Left ventricle myocardium inferior (tissue), 1 donor: ENCODE measurements at regions not wholly inside any gene's neighbourhood (a gene's known extent, or its start where the extent isn't known, plus 50 kb on each side); places are given as distances from the start of the nearest gene placed in this dataset.
A peak's percentile ranks its signal among the peaks of the same experiment; 100 is the strongest.

Experiments
- DNase-seq: peaks from one replicate; pipeline ENCODE4 v3.0.0-alpha.2; 2020
- H3K27ac ChIP-seq: fragments of 200-600 bp; replicated peaks from 2 replicates; pipeline ENCODE4 v1.8.0; 2021
- H3K27me3 ChIP-seq: fragments of 200-600 bp; 2 replicates; pipeline ENCODE4 v1.8.0; 2021; ENCODE audit warnings: low read depth
- H3K36me3 ChIP-seq: fragments of 200-600 bp; 2 replicates; pipeline ENCODE4 v1.8.0; 2021
- H3K4me1 ChIP-seq: fragments of 200-600 bp; 2 replicates; pipeline ENCODE4 v1.8.0; 2021
- H3K4me3 ChIP-seq: fragments of 200-600 bp; 2 replicates; pipeline ENCODE4 v1.8.0; 2021; ENCODE audit warnings: mild to moderate bottlenecking, moderate library complexity
- H3K9me3 ChIP-seq: fragments of 200-600 bp; replicated peaks from 2 replicates; pipeline ENCODE4 v1.8.0; 2021
- intact Hi-C: fragments of 100-400 bp; cut with micrococcal nuclease; formaldehyde crosslinking; loops from one replicate; pipeline ENCODE4 v1.11.0; 2022
- TF ChIP-seq, protein P1 (sequence below): fragments of 200-600 bp; IDR thresholded peaks from 2 replicates; pipeline ENCODE4 v1.8.0; 2021; ENCODE audit warnings: antibody characterized with exemption, mild to moderate bottlenecking, borderline replicate concordance
- donor health status: DM: no; HTN: yes; CAD: no; lungs with severe emphysema.

- no peaks in the 10 kb centered on the region for H3K9me3 ChIP-seq
- H3K27ac ChIP-seq = no peak overlapping the region
- H3K4me3 ChIP-seq = no peak overlapping the region
- no peak for DNase-seq
- no peaks in the 10 kb centered on the region for H3K27me3 ChIP-seq
- peaks cover 20% of the 10 kb centered on the region for H3K4me1 ChIP-seq
- TF ChIP-seq, protein P1, sequence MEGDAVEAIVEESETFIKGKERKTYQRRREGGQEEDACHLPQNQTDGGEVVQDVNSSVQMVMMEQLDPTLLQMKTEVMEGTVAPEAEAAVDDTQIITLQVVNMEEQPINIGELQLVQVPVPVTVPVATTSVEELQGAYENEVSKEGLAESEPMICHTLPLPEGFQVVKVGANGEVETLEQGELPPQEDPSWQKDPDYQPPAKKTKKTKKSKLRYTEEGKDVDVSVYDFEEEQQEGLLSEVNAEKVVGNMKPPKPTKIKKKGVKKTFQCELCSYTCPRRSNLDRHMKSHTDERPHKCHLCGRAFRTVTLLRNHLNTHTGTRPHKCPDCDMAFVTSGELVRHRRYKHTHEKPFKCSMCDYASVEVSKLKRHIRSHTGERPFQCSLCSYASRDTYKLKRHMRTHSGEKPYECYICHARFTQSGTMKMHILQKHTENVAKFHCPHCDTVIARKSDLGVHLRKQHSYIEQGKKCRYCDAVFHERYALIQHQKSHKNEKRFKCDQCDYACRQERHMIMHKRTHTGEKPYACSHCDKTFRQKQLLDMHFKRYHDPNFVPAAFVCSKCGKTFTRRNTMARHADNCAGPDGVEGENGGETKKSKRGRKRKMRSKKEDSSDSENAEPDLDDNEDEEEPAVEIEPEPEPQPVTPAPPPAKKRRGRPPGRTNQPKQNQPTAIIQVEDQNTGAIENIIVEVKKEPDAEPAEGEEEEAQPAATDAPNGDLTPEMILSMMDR = peak; percentile 53
- intact Hi-C loops = no loop called here
- no peaks in the 10 kb centered on the region for H3K36me3 ChIP-seq
These were observed 118.8 kb upstream of the PALMD start for GRCh38 chr1:99527078-99527477.

DNA sequence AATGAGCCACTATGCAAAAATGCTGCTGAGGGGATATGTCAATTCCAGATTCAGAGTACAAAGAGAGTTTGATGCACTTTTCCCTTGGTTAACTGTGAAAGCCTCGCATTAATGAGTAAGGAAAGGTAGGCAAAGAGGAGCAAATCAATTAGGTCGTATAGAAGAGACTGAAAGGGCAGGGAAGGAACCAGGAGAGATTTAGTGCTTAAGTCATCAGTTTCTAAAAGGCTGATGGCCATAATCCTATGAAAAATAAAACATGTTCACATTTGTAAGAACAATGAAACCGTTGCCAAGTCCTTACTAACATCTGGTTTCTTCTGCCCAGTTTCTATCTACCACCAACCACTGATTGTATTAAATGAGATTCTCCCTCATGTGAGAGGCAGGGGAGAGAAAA lies 118.4 kb upstream of the PALMD start:
- intact Hi-C loops = no loop called here
- DNase-seq = no peak
- no peak overlapping the region for H3K4me3 ChIP-seq
- H3K27ac ChIP-seq = no peak overlapping the region
- H3K27me3 ChIP-seq = no peaks in the 10 kb centered on the region
- no peaks in the 10 kb centered on the region for H3K9me3 ChIP-seq
- TF ChIP-seq, protein P1 = no peak
- H3K4me1 ChIP-seq = peaks cover 25% of the 10 kb centered on the region
- no peaks in the 10 kb centered on the region for H3K36me3 ChIP-seq

DNA sequence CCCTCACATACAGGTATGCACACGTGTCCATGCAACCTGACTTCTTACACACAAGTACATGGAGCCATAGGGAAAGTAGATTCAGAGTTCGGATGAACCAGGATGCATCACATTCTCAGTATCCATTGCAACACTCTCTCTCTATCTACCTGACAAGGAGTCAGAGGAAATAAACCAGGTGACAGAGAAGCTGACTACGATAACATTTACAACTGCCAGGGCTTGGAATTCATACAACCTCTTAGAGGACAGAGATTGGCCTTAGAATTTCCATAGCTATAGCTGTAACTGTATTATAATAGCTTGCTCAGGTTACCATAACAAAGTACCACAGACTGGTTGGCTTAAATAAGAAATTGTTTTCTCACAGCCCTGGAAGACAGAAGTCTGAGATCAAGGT lies 116.9 kb upstream of the PALMD start:
- no peak overlapping the region for H3K27ac ChIP-seq
- DNase-seq = no peak
- intact Hi-C loops = no loop called here
- H3K9me3 ChIP-seq = no peaks in the 10 kb centered on the region
- no peaks in the 10 kb centered on the region for H3K27me3 ChIP-seq
- TF ChIP-seq, protein P1 = no peak
- peaks cover 35% of the 10 kb centered on the region for H3K4me1 ChIP-seq
- H3K4me3 ChIP-seq = no peak overlapping the region
- H3K36me3 ChIP-seq = no peaks in the 10 kb centered on the region

- DNase-seq = no peak
- Histone ChIP-seq H3K27me3 (no peaks in the 10 kb centered on the region), H3K4me3 (no peak overlapping the region), H3K9me3 (no peaks in the 10 kb centered on the region), H3K4me1 (peaks cover 49% of the 10 kb centered on the region), H3K36me3 (no peaks in the 10 kb centered on the region), H3K27ac (no peak overlapping the region)
- intact Hi-C loops = loop anchor here (10.0 kb wide), 1 partner anchor 113 kb away; the partner anchor contains the start of gene PALMD
- TF ChIP-seq, protein P1 = no peak
These were observed 114.2 kb upstream of the PALMD start for GRCh38 chr1:99531578-99532275.

DNA sequence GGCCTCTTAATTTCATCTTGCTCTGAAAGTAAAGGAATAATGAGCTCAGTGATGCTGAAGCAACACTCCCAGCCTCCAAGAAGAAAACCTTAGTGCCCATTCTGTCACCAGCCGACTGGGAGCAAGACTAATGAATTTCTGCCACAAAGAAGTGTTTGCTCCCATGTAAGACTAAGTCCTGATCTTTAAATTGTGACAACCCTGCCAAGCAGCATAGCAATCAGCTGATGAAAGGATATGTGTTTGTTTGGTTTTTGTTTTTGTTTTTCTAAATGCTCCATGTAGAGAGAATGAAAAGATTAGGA lies 113.7 kb upstream of the PALMD start:
- intact Hi-C loops = loop anchor here (10.0 kb wide), 1 partner anchor 113 kb away; the partner anchor contains the start of gene PALMD
- no peak for DNase-seq
- no peaks in the 10 kb centered on the region for H3K27me3 ChIP-seq
- peaks cover 45% of the 10 kb centered on the region for H3K4me1 ChIP-seq
- TF ChIP-seq, protein P1 = no peak
- H3K27ac ChIP-seq = no peak overlapping the region
- no peaks in the 10 kb centered on the region for H3K36me3 ChIP-seq
- no peaks in the 10 kb centered on the region for H3K9me3 ChIP-seq
- H3K4me3 ChIP-seq = no peak overlapping the region
